ENCODE measurements at regions not wholly inside any gene's neighbourhood (a gene's known extent, or its start where the extent isn't known, plus 50 kb on each side); places are given as distances from the start of the nearest gene placed in this dataset.

DNA sequence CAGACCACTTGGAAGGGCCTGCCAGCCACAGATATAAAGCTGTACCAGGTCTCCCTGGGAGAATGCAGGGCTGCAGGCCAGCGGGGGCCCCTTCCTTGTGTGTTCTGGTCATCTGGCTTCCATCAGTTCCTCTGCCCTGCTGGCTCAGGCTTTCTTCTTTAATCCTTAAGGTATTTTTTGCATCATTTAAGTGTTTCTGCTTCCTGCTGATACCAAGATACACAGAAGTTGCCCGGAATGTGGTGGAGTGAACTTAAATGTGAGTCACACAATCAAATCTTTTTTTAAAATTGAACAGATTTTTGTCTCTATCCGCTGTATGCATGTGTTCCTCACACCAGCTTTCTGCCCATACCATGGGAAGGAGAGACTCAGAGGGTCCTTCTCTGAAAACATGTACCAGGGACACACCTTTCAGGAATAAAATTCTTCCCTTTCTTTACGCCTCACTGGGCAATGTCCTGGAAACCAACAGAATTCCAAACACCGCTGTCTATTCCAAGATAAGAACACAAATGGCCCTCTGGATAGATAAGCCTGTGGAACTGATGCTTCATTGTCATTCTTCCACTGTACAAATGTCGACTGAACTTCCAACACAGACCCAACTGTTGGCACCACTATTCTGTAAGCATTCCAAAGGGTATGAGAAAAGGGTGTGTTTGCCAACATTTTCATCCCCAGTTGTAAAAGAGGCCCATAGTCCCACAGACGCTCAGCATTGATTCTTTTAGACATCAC, 206.2 kb upstream of the MYLIP start:
- Histone ChIP-seq H2AFZ (ENCODE audit: control insufficient read depth, low read depth, low read length) (no peak overlapping the region), H3K79me2 (ENCODE audit: control insufficient read depth, insufficient read depth, low read length) (no peaks in the 10 kb centered on the region), H4K20me1 (ENCODE audit: control insufficient read depth, insufficient read depth) (no peaks in the 10 kb centered on the region), H3K9me3 (replicated peaks; ENCODE audit: control insufficient read depth, insufficient read depth, low read length) (no peaks in the 10 kb centered on the region), H3K27me3 (replicated peaks in 1 of 2; ENCODE audit: control insufficient read depth in 2 of 2, insufficient read depth in 2 of 2, low read length in 1 of 2) (no peaks in the 10 kb centered on the region), H3K4me3 (no peak overlapping the region), H3K4me1 (ENCODE audit: control insufficient read depth, insufficient read depth, low read length) (no peaks in the 10 kb centered on the region), H3K27ac (ENCODE audit: control insufficient read depth, insufficient read depth) (no peak overlapping the region), H3K4me2 (ENCODE audit: control insufficient read depth, insufficient read depth) (no peak overlapping the region), H3K9ac (ENCODE audit: control insufficient read depth, insufficient read depth, low read length) (no peak overlapping the region), H3K36me3 (ENCODE audit: control insufficient read depth in 2 of 2, insufficient read depth in 2 of 2, low read length in 1 of 2) (no peaks in the 10 kb centered on the region)
- SMC1A ChIA-PET (ENCODE audit: uncharacterized antibody, unreplicated experiment), result no interaction called here
- CTCF ChIA-PET, result no interaction called here
- RAD21 ChIA-PET (ENCODE audit: unreplicated experiment), result no interaction called here
- intact Hi-C loops (cut with micrococcal nuclease; ENCODE audit: unreplicated experiment) (no loop called here), in situ Hi-C loops (cut with MboI) (no loop called here)
- TF ChIP-seq MTA2 (IDR thresholded peaks at IDR 0.05; ENCODE audit: low read depth) (no peak), ZBED1 (IDR thresholded peaks at IDR 0.05; ENCODE audit: borderline replicate concordance) (no peak), NRF1 (conservative IDR thresholded peaks at IDR 0.05; ENCODE audit: low read depth, low read length) (no peak), CREB1 (IDR thresholded peaks at IDR 0.05; ENCODE audit: low read depth) (no peak), RAD51 (IDR thresholded peaks at IDR 0.05) (no peak), ZNF24 (IDR thresholded peaks at IDR 0.05) (no peak), RAD21 (IDR thresholded peaks at IDR 0.05; ENCODE audit: insufficient read depth, low read depth, low read length) (no peak), KAT2A (conservative IDR thresholded peaks at IDR 0.05; ENCODE audit: control insufficient read depth, low read depth, low read length) (no peak), TCF12 (IDR thresholded peaks at IDR 0.05; ENCODE audit: low read depth, low read length) (no peak), SMARCA5 (IDR thresholded peaks at IDR 0.05) (no peak)
- TF ChIP-seq, protein P1, sequence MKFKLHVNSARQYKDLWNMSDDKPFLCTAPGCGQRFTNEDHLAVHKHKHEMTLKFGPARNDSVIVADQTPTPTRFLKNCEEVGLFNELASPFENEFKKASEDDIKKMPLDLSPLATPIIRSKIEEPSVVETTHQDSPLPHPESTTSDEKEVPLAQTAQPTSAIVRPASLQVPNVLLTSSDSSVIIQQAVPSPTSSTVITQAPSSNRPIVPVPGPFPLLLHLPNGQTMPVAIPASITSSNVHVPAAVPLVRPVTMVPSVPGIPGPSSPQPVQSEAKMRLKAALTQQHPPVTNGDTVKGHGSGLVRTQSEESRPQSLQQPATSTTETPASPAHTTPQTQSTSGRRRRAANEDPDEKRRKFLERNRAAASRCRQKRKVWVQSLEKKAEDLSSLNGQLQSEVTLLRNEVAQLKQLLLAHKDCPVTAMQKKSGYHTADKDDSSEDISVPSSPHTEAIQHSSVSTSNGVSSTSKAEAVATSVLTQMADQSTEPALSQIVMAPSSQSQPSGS (IDR thresholded peaks at IDR 0.05; ENCODE audit: low read length), result no peak
- TF ChIP-seq, protein P2, sequence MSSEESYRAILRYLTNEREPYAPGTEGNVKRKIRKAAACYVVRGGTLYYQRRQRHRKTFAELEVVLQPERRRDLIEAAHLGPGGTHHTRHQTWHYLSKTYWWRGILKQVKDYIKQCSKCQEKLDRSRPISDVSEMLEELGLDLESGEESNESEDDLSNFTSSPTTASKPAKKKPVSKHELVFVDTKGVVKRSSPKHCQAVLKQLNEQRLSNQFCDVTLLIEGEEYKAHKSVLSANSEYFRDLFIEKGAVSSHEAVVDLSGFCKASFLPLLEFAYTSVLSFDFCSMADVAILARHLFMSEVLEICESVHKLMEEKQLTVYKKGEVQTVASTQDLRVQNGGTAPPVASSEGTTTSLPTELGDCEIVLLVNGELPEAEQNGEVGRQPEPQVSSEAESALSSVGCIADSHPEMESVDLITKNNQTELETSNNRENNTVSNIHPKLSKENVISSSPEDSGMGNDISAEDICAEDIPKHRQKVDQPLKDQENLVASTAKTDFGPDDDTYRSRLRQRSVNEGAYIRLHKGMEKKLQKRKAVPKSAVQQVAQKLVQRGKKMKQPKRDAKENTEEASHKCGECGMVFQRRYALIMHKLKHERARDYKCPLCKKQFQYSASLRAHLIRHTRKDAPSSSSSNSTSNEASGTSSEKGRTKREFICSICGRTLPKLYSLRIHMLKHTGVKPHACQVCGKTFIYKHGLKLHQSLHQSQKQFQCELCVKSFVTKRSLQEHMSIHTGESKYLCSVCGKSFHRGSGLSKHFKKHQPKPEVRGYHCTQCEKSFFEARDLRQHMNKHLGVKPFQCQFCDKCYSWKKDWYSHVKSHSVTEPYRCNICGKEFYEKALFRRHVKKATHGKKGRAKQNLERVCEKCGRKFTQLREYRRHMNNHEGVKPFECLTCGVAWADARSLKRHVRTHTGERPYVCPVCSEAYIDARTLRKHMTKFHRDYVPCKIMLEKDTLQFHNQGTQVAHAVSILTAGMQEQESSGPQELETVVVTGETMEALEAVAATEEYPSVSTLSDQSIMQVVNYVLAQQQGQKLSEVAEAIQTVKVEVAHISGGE (CRISPR knock-in tag; IDR thresholded peaks at IDR 0.05), result no peak
- WGBS (ENCODE audit: insufficient coverage, insufficient replicate concordance, low lambda C conversion rate, missing lambda C conversion rate), result 63% methylated on average over 7 of the region's 7 CpGs
- no peak for DNase-seq (ENCODE audit: low read depth, low spot score)
- POLR2A ChIA-PET, result no interaction called here
- BruUV-seq (replicated peaks), result no TSS peak
- no peak for ATAC-seq
- no peak for FAIRE-seq

Data from GM12878 (cell line).